Neural cell (in vitro differentiated cells): ENCODE measurements at regions not wholly inside any gene's neighbourhood (a gene's known extent, or its start where the extent isn't known, plus 50 kb on each side); places are given as distances from the start of the nearest gene placed in this dataset.
"Not testable (repeated sequence)": the region's sequence is repeated elsewhere in the genome, so short reads cannot be mapped to it uniquely, and the experiment has no call there.

Experiments used
- H2AFZ ChIP-seq: fragments of 200-600, 300-800 bp; sonication (generic), shearing (Covaris generic); 2 replicates; pipeline ENCODE4 v1.6.0; 2014; ENCODE audit warnings: low read depth, mild to moderate bottlenecking, antibody characterized with exemption, low read length, moderate library complexity
- H3F3A ChIP-seq: fragments of 200-600 bp; shearing (Covaris generic); 2 replicates; pipeline ENCODE4 v1.6.1; 2016; ENCODE audit warnings: mild to moderate bottlenecking, moderate library complexity, mixed read lengths, antibody characterized with exemption, low read length; ENCODE audit not compliant: insufficient read depth, poor library complexity, severe bottlenecking
- H3K27ac ChIP-seq: fragments of 200-600, 300-800 bp; sonication (generic), shearing (Covaris generic); 2 replicates; pipeline ENCODE4 v1.5.1; 2014; ENCODE audit warnings: mild to moderate bottlenecking, low read length, moderate library complexity
- H3K27me3 ChIP-seq: fragments of 300-800, 200-600 bp; sonication (generic), shearing (Covaris generic); 2 replicates; pipeline ENCODE4 v1.6.0; 2014; ENCODE audit warnings: mild to moderate bottlenecking, low read depth, low read length, moderate library complexity; ENCODE audit not compliant: insufficient read depth
- H3K36me3 ChIP-seq: fragments of 300-800, 200-600 bp; sonication (generic), shearing (Covaris generic); 2 replicates; pipeline ENCODE4 v1.5.1; 2014; ENCODE audit warnings: mild to moderate bottlenecking, antibody characterized with exemption, low read length, moderate library complexity; ENCODE audit not compliant: insufficient read depth
- H3K4me2 ChIP-seq: fragments of 300-800, 200-600 bp; sonication (generic), shearing (Covaris generic); 2 replicates; pipeline ENCODE4 v1.6.0; 2014; ENCODE audit warnings: mild to moderate bottlenecking, low read length
- H3K4me3 ChIP-seq: fragments of 300-800, 200-600 bp; sonication (generic), shearing (Covaris generic); 2 replicates; pipeline ENCODE4 v1.5.1; 2014; ENCODE audit warnings: mild to moderate bottlenecking, low read length, moderate library complexity
- H3K79me2 ChIP-seq: fragments of 200-600 bp; shearing (Covaris generic); replicated peaks from 2 replicates; pipeline ENCODE4 v1.6.0; 2014; ENCODE audit warnings: mild to moderate bottlenecking, low read length, moderate library complexity; ENCODE audit not compliant: insufficient read depth
- H3K9ac ChIP-seq: fragments of 300-800, 200-600 bp; sonication (generic), shearing (Covaris generic); 2 replicates; pipeline ENCODE4 v1.6.1; 2016; ENCODE audit warnings: mild to moderate bottlenecking, low read length, mixed read lengths
- H3K9me2 ChIP-seq: fragments of 200-600 bp; shearing (Covaris generic); 2 replicates; pipeline ENCODE4 v1.6.1; 2016; ENCODE audit warnings: mild to moderate bottlenecking, low read length, mixed read lengths; ENCODE audit not compliant: insufficient read depth
- H3K9me3 ChIP-seq: fragments of 200-600, 300-800 bp; sonication (generic), shearing (Covaris generic); 2 replicates; pipeline ENCODE4 v1.6.1; 2016; ENCODE audit warnings: mild to moderate bottlenecking, mixed run types, low read length, moderate library complexity, mixed read lengths
- H4K20me1 ChIP-seq: fragments of 200-600 bp; shearing (Covaris generic); 2 replicates; pipeline ENCODE4 v1.6.1; 2016; ENCODE audit warnings: mild to moderate bottlenecking, mixed run types; ENCODE audit not compliant: insufficient read depth
- CTCF ChIP-seq: fragments of 450-650 bp; IDR thresholded peaks from 2 replicates; pipeline ENCODE4 v1.5.1; 2014; ENCODE audit warnings: antibody characterized with exemption, mild to moderate bottlenecking, moderate library complexity; ENCODE audit not compliant: poor library complexity, severe bottlenecking
- EP300 ChIP-seq: fragments of 450-650 bp; conservative IDR thresholded peaks from 2 replicates; pipeline ENCODE4 v1.6.1; 2014; ENCODE audit warnings: antibody characterized with exemption, mild to moderate bottlenecking, moderate library complexity; ENCODE audit not compliant: poor library complexity, severe bottlenecking
- EZH2 ChIP-seq: fragments of 200-600, 300-800 bp; shearing (Covaris generic), sonication (generic); IDR thresholded peaks from 2 replicates; pipeline ENCODE4 v1.6.1; 2014; ENCODE audit warnings: antibody characterized with exemption, low read length, borderline replicate concordance, mild to moderate bottlenecking; ENCODE audit not compliant: insufficient read depth, poor library complexity, severe bottlenecking
- MXI1 ChIP-seq: fragments of 450-650 bp; conservative IDR thresholded peaks from 2 replicates; pipeline ENCODE4 v1.6.1; 2014; ENCODE audit warnings: antibody characterized with exemption, mild to moderate bottlenecking; ENCODE audit not compliant: poor library complexity, severe bottlenecking
- POLR2AphosphoS5 ChIP-seq: IDR thresholded peaks from 2 replicates; pipeline ENCODE4 v1.6.1; 2012
- RAD21 ChIP-seq: fragments of 450-650 bp; conservative IDR thresholded peaks from 2 replicates; pipeline ENCODE4 v1.6.1; 2014; ENCODE audit warnings: antibody characterized with exemption, mild to moderate bottlenecking, moderate library complexity
- REST ChIP-seq: IDR thresholded peaks from 2 replicates; pipeline ENCODE4 v1.6.1; 2012; ENCODE audit warnings: borderline replicate concordance
- SMC3 ChIP-seq: fragments of 450-650 bp; conservative IDR thresholded peaks from 2 replicates; pipeline ENCODE4 v1.6.1; 2014; ENCODE audit warnings: antibody characterized with exemption, mild to moderate bottlenecking, moderate library complexity; ENCODE audit not compliant: poor library complexity
- TAF1 ChIP-seq: IDR thresholded peaks from 2 replicates; pipeline ENCODE4 v1.6.1; 2012; ENCODE audit warnings: low read depth

- H3K4me2 ChIP-seq, H3K9ac ChIP-seq, H3K9me3 ChIP-seq, H4K20me1 ChIP-seq, H3K9me2 ChIP-seq, H3K79me2 ChIP-seq, H3K27me3 ChIP-seq, H2AFZ ChIP-seq, H3K27ac ChIP-seq, H3K36me3 ChIP-seq, H3K4me3 ChIP-seq, H3F3A ChIP-seq: not testable (repeated sequence)
Observed at GRCh38 chr3:72266921-72267524, 482.1 kb upstream of the PROK2 start.

- Histone ChIP-seq H3K9ac (no peak overlapping the region), H3K27ac (no peak overlapping the region), H2AFZ (no peak overlapping the region), H4K20me1 (no peaks in the 10 kb centered on the region), H3K79me2 (no peaks in the 10 kb centered on the region), H3K27me3 (no peaks in the 10 kb centered on the region), H3K4me2 (no peak overlapping the region), H3K4me3 (no peak overlapping the region), H3K9me3 (no peaks in the 10 kb centered on the region), H3K36me3 (no peaks in the 10 kb centered on the region), H3K9me2 (no peaks in the 10 kb centered on the region), H3F3A (no peaks in the 10 kb centered on the region)
- TF ChIP-seq POLR2AphosphoS5 (no peak), EP300 (no peak), EZH2 (no peak), MXI1 (no peak), SMC3 (no peak), RAD21 (no peak), TAF1 (no peak), REST (no peak), CTCF (no peak)
Observed at GRCh38 chr3:72266016-72266370, 481.0 kb upstream of the PROK2 start.
